ENCODE measurements at regions not wholly inside any gene's neighbourhood (a gene's known extent, or its start where the extent isn't known, plus 50 kb on each side); places are given as distances from the start of the nearest gene placed in this dataset.

GRCh38 chr10:3433131-3433530 is 260.5 kb upstream of the PITRM1 start:
- TF ChIP-seq CTCF (IDR thresholded peaks at IDR 0.05) = no peak
- no peak for TF ChIP-seq POLR2A (IDR thresholded peaks at IDR 0.05)
